GM21423 (cell line): ENCODE measurements at regions not wholly inside any gene's neighbourhood (a gene's known extent, or its start where the extent isn't known, plus 50 kb on each side); places are given as distances from the start of the nearest gene placed in this dataset.
"Not testable (repeated sequence)": the region's sequence is repeated elsewhere in the genome, so short reads cannot be mapped to it uniquely, and the experiment has no call there.

Source experiments
- ATAC-seq: cut with Tn5 transposase; IDR thresholded peaks from one replicate; pipeline ENCODE4 v1.9.1; 2021; ENCODE audit warnings: mild to moderate bottlenecking, moderate library complexity; ENCODE audit not compliant: unreplicated experiment

- no peak for ATAC-seq
Observed at GRCh38 chr1:101474039-101474665, 237.3 kb downstream of the S1PR1 start.

- ATAC-seq: no peak
Observed at GRCh38 chr1:101476541-101476940, 239.7 kb downstream of the S1PR1 start.

- ATAC-seq: no peak
Observed at GRCh38 chr1:101479945-101480344, 243.1 kb downstream of the S1PR1 start.

- no peak for ATAC-seq
Observed at GRCh38 chr1:101482306-101482705, 245.5 kb downstream of the S1PR1 start.

- no peak for ATAC-seq
Observed at GRCh38 chr1:101483982-101484688, 247.3 kb downstream of the S1PR1 start.

GRCh38 chr1:101484689-101485338 lies 248.0 kb downstream of the S1PR1 start:
- ATAC-seq: no peak

GRCh38 chr1:101485712-101486111 lies 248.9 kb downstream of the S1PR1 start:
- no peak for ATAC-seq

GRCh38 chr1:101492144-101492543 lies 255.3 kb downstream of the S1PR1 start:
- ATAC-seq: not testable (repeated sequence)

- ATAC-seq: not testable (repeated sequence)
Observed at GRCh38 chr1:101493920-101494319, 257.1 kb downstream of the S1PR1 start.

- no peak for ATAC-seq
Observed at GRCh38 chr1:101496109-101496508, 259.3 kb downstream of the S1PR1 start.

- no peak for ATAC-seq
Observed at GRCh38 chr1:101497881-101498559, 261.2 kb downstream of the S1PR1 start.

- ATAC-seq: not testable (repeated sequence)
Observed at GRCh38 chr1:101504106-101504505, 267.3 kb downstream of the S1PR1 start.

GRCh38 chr1:101505240-101505639 lies 268.4 kb downstream of the S1PR1 start:
- ATAC-seq: not testable (repeated sequence)

- peak; percentile 77 for ATAC-seq
Observed at GRCh38 chr1:101506541-101507164, 269.8 kb downstream of the S1PR1 start.

GRCh38 chr1:101507547-101507971 lies 270.7 kb downstream of the S1PR1 start:
- no peak for ATAC-seq

GRCh38 chr1:101508913-101509312 lies 272.1 kb downstream of the S1PR1 start:
- no peak for ATAC-seq

GRCh38 chr1:101509370-101509769 lies 272.6 kb downstream of the S1PR1 start:
- no peak for ATAC-seq

GRCh38 chr1:101511202-101511891 lies 274.5 kb downstream of the S1PR1 start:
- no peak for ATAC-seq

- ATAC-seq: peak; percentile 91
Observed at GRCh38 chr1:101520302-101520701, 283.5 kb downstream of the S1PR1 start.

- ATAC-seq: no peak
Observed at GRCh38 chr1:101522486-101522885, 285.7 kb downstream of the S1PR1 start.
